CD14-positive monocyte (primary cell): ENCODE measurements at regions not wholly inside any gene's neighbourhood (a gene's known extent, or its start where the extent isn't known, plus 50 kb on each side); places are given as distances from the start of the nearest gene placed in this dataset.

Experiments used
- DNase-seq, 3 donors: peaks; one replicate each; pipeline ENCODE4 v3.0.0-alpha.2; 2011 to 2022
- H2AFZ ChIP-seq: 2 replicates; pipeline ENCODE4 v1.6.0; 2012; ENCODE audit warnings: mild to moderate bottlenecking, low read depth, low read length, inconsistent platforms; ENCODE audit not compliant: insufficient read depth, poor library complexity, severe bottlenecking
- H3K27ac ChIP-seq, 2 donors: 1 replicate in 1 of 2; 2 replicates in 1 of 2; pipeline ENCODE4 v1.5.1; 2012 to 2013; ENCODE audit warnings: low read length in 2 of 2, control low read depth in 1 of 2, inconsistent platforms in 1 of 2, low read depth in 1 of 2, mild to moderate bottlenecking in 1 of 2
- H3K27me3 ChIP-seq, 2 donors: one replicate each; pipeline versions ENCODE4 v1.6.0 to v1.6.1; 2011 to 2013; ENCODE audit warnings: low read length in 2 of 2; ENCODE audit not compliant: control insufficient read depth in 2 of 2, insufficient read depth in 2 of 2
- H3K36me3 ChIP-seq, 2 donors: replicated peaks in 1 of 2; 1 replicate in 1 of 2; 2 replicates in 1 of 2; pipeline versions ENCODE4 v1.5.1 to v1.6.1; 2012 to 2013; ENCODE audit warnings: low read length in 2 of 2, control low read depth in 1 of 2, inconsistent platforms in 1 of 2, mild to moderate bottlenecking in 1 of 2; ENCODE audit not compliant: insufficient read depth in 2 of 2, control insufficient read depth in 1 of 2
- H3K4me1 ChIP-seq, 2 donors: 1 replicate in 1 of 2; 2 replicates in 1 of 2; pipeline versions ENCODE4 v1.5.1 to v1.6.1; 2012 to 2013; ENCODE audit warnings: low read length in 2 of 2, control low read depth in 1 of 2, inconsistent platforms in 1 of 2, mild to moderate bottlenecking in 1 of 2, moderate library complexity in 1 of 2; ENCODE audit not compliant: insufficient read depth in 2 of 2, control insufficient read depth in 1 of 2
- H3K4me2 ChIP-seq: replicated peaks from 2 replicates; pipeline ENCODE3; 2012; ENCODE audit warnings: low read length, moderate library complexity, mild to moderate bottlenecking; ENCODE audit not compliant: poor library complexity, severe bottlenecking; ENCODE audit errors: extremely low read depth
- H3K4me3 ChIP-seq, 3 experiments: fragments of 200-600 bp in 1 of 3; sonication (generic) in 1 of 3; replicated peaks in 1 of 3; 1 replicate in 2 of 3; 2 replicates in 1 of 3; pipeline ENCODE4 v1.5.1; 2011 to 2013; ENCODE audit warnings: low read length in 3 of 3, mild to moderate bottlenecking in 3 of 3, control low read depth in 2 of 3, low read depth in 2 of 3, inconsistent platforms in 1 of 3, moderate library complexity in 1 of 3
- H3K79me2 ChIP-seq: 2 replicates; pipeline ENCODE4 v1.6.0; 2012; ENCODE audit warnings: mild to moderate bottlenecking, control low read depth, inconsistent platforms, low read length, moderate library complexity; ENCODE audit not compliant: insufficient read depth
- H3K9ac ChIP-seq: 2 replicates; pipeline ENCODE4 v1.6.0; 2017; ENCODE audit warnings: low read length, mild to moderate bottlenecking; ENCODE audit not compliant: insufficient read depth, poor library complexity, severe bottlenecking
- H3K9me3 ChIP-seq, 2 donors: replicated peaks in 1 of 2; 1 replicate in 1 of 2; 2 replicates in 1 of 2; pipeline versions ENCODE4 v1.5.1 to v1.6.1; 2012 to 2013; ENCODE audit warnings: low read length in 2 of 2, control low read depth in 1 of 2; ENCODE audit not compliant: control insufficient read depth in 1 of 2, insufficient read depth in 1 of 2
- H4K20me1 ChIP-seq: 2 replicates; pipeline ENCODE4 v1.6.0; 2012; ENCODE audit warnings: mild to moderate bottlenecking, low read length, control low read depth, moderate library complexity; ENCODE audit not compliant: insufficient read depth
- H3K27ac Mint-ChIP-seq, 7 donors: one replicate each; pipeline ENCODE4 v1.8.0; 2020; ENCODE audit warnings: mild to moderate bottlenecking in 7 of 7, mixed read lengths in 7 of 7, moderate library complexity in 6 of 7, inconsistent platforms in 2 of 7
- H3K27me3 Mint-ChIP-seq, 3 donors: one replicate each; pipeline ENCODE4 v1.8.0; 2021 to 2022; ENCODE audit warnings: low read depth in 3 of 3, mild to moderate bottlenecking in 3 of 3, mixed read lengths in 3 of 3, moderate library complexity in 3 of 3, inconsistent platforms in 1 of 3
- H3K36me3 Mint-ChIP-seq, 2 donors: one replicate each; pipeline ENCODE4 v1.8.0; 2020; ENCODE audit warnings: mixed read lengths in 2 of 2, inconsistent platforms in 1 of 2, mild to moderate bottlenecking in 1 of 2
- H3K4me1 Mint-ChIP-seq: one replicate; pipeline ENCODE4 v1.8.0; 2020; ENCODE audit warnings: mild to moderate bottlenecking, mixed read lengths
- H3K4me3 Mint-ChIP-seq, 2 donors: one replicate each; pipeline ENCODE4 v1.8.0; 2020; ENCODE audit warnings: mild to moderate bottlenecking in 2 of 2, mixed read lengths in 2 of 2, moderate library complexity in 1 of 2
- H3K9me3 Mint-ChIP-seq, 7 donors: one replicate each; pipeline ENCODE4 v1.8.0; 2020 to 2022; ENCODE audit warnings: mixed read lengths in 7 of 7, mild to moderate bottlenecking in 6 of 7, moderate library complexity in 6 of 7, inconsistent platforms in 2 of 7
- CTCF ChIP-seq: fragments of 200-600 bp; IDR thresholded peaks from one replicate; pipeline ENCODE4 v1.8.0; 2022; ENCODE audit warnings: antibody characterized with exemption, mild to moderate bottlenecking
- WGBS: methylation state at CpG from one replicate; pipeline ENCODE4 v1.1.5; 2013; ENCODE audit warnings: missing lambda C conversion rate; ENCODE audit not compliant: insufficient coverage; 5-methylcytosine and 5-hydroxymethylcytosine counted together
- intact Hi-C, 2 donors: fragments of 100-400 bp; cut with micrococcal nuclease; formaldehyde crosslinking; loops; one replicate each; pipeline versions ENCODE4 v1.15.0 to v1.15.1; 2023

- H3K27me3 ChIP-seq = no peaks in the 10 kb centered on the region
- 96% methylated on average over 4 of the region's 7 CpGs for WGBS
- no peak overlapping the region for H3K4me2 ChIP-seq
- H4K20me1 ChIP-seq = no peaks in the 10 kb centered on the region
- no peak overlapping the region for H3K4me3 ChIP-seq
- H3K36me3 ChIP-seq = no peaks in the 10 kb centered on the region
- intact Hi-C loops = no loop called here
- Mint-ChIP-seq H3K36me3 (no peaks in the 10 kb centered on the region), H3K27ac (no peak overlapping the region), H3K9me3 (peaks cover 0 to 14% (median 4%) of the 10 kb centered on the region in 7 donors), H3K27me3 (no peaks in the 10 kb centered on the region), H3K4me3 (no peak overlapping the region), H3K4me1 (no peaks in the 10 kb centered on the region)
- no peak for TF ChIP-seq CTCF
- H3K9ac ChIP-seq = no peak overlapping the region
- DNase-seq = no peak
- H3K79me2 ChIP-seq = no peaks in the 10 kb centered on the region
- no peak overlapping the region for H3K27ac ChIP-seq
- H3K4me1 ChIP-seq = no peaks in the 10 kb centered on the region
- H2AFZ ChIP-seq = no peak overlapping the region
- H3K9me3 ChIP-seq = peaks cover 3 to 25% of the 10 kb centered on the region in 2 donors
Observed at GRCh38 chr9:13786131-13786530, 506.6 kb upstream of the MPDZ start.

GRCh38 chr9:13779106-13779505, 499.6 kb upstream of the MPDZ start:
- Histone ChIP-seq H3K9ac (no peak overlapping the region), H3K36me3 (no peaks in the 10 kb centered on the region), H3K4me1 (no peaks in the 10 kb centered on the region), H3K9me3 (no peaks in the 10 kb centered on the region), H3K27ac (no peak overlapping the region), H3K4me3 (no peak overlapping the region), H3K79me2 (no peaks in the 10 kb centered on the region), H3K27me3 (no peaks in the 10 kb centered on the region), H2AFZ (no peak overlapping the region), H3K4me2 (no peak overlapping the region), H4K20me1 (no peaks in the 10 kb centered on the region)
- DNase-seq = no peak
- intact Hi-C loops = no loop called here
- WGBS = 100% methylated on average over 3 of the region's 5 CpGs
- Mint-ChIP-seq H3K4me1 (no peaks in the 10 kb centered on the region), H3K9me3 (peaks cover 0 to 2% (median 0%) of the 10 kb centered on the region in 7 donors), H3K36me3 (no peaks in the 10 kb centered on the region), H3K4me3 (no peak overlapping the region), H3K27ac (no peak overlapping the region), H3K27me3 (no peaks in the 10 kb centered on the region)
- TF ChIP-seq CTCF = no peak
